ENCODE measurements at regions not wholly inside any gene's neighbourhood (a gene's known extent, or its start where the extent isn't known, plus 50 kb on each side); places are given as distances from the start of the nearest gene placed in this dataset.

- TF ChIP-seq ZBTB40 (IDR thresholded peaks at IDR 0.05), result no peak
- TF ChIP-seq ZBTB40 (CRISPR knock-in tag; IDR thresholded peaks at IDR 0.05), result no peak
- no peak for TF ChIP-seq POLR2A (conservative IDR thresholded peaks at IDR 0.05)
- TF ChIP-seq NUFIP1 (IDR thresholded peaks at IDR 0.05; ENCODE audit: partially characterized antibody), result no peak
- TF ChIP-seq ZNF695 (CRISPR knock-in tag; IDR thresholded peaks at IDR 0.05), result no peak
- TF ChIP-seq CEBPG (CRISPR knock-in tag; IDR thresholded peaks at IDR 0.05), result no peak
- no peak for TF ChIP-seq CEBPG (tag; conservative IDR thresholded peaks at IDR 0.05 in 1 of 2, IDR thresholded peaks at IDR 0.05 in 1 of 2)
- TF ChIP-seq PML (IDR thresholded peaks at IDR 0.05; ENCODE audit: low read length), result no peak
- no peak for TF ChIP-seq ILK (tag; IDR thresholded peaks at IDR 0.05; ENCODE audit: borderline replicate concordance, low read depth)
- no peak for TF ChIP-seq ZNF436 (CRISPR knock-in tag; IDR thresholded peaks at IDR 0.05)
- TF ChIP-seq U2AF2 (optimal IDR thresholded peaks at IDR 0.05; ENCODE audit: low read depth, low read length), result no peak
- no peak for TF ChIP-seq SMAD2 (IDR thresholded peaks at IDR 0.05; ENCODE audit: low read depth, low read length)
- no peak for TF ChIP-seq DNMT1 (IDR thresholded peaks at IDR 0.05)
- no peak for TF ChIP-seq ZBTB49 (CRISPR knock-in tag; IDR thresholded peaks at IDR 0.05; ENCODE audit: borderline replicate concordance)
- no peak for TF ChIP-seq TCF7 (IDR thresholded peaks at IDR 0.05; ENCODE audit: borderline replicate concordance)
These were observed 600.1 kb upstream of the ZNF804A start (continued) for GRCh38 chr2:183998041-183998796.
